NB4 (cell line): ENCODE measurements at regions not wholly inside any gene's neighbourhood (a gene's known extent, or its start where the extent isn't known, plus 50 kb on each side); places are given as distances from the start of the nearest gene placed in this dataset.

Experiments
- POLR2A ChIP-seq: IDR thresholded peaks from 2 replicates; pipeline ENCODE4 v1.6.1; 2011; ENCODE audit warnings: mild to moderate bottlenecking; ENCODE audit not compliant: insufficient read length; ENCODE audit errors: extremely low read depth
- TF ChIP-seq, protein P1 (sequence below): IDR thresholded peaks from one replicate; pipeline ENCODE4 v1.5.1; 2012; ENCODE audit warnings: low read depth, low read length

DNA sequence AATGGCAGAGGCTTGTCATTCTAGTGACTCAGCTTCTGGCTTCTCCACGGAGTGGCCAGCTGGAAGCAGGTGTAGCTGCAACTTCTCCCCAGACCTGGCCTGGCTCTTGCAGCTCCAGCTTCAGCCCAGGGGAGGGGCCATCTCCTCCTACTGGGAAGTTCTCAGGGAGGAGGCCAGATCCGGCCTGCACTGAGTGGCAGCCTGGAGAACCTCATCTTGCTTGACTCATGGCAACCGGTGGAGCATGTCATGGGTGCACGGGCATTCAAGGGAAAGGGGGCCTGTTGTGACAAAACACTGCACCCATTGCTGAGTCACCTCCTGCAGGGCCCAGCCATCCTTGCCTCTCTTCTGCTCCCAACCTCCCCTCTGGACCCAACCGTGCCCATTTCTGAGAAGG is 273.9 kb upstream of the MAF start:
- TF ChIP-seq, protein P1, sequence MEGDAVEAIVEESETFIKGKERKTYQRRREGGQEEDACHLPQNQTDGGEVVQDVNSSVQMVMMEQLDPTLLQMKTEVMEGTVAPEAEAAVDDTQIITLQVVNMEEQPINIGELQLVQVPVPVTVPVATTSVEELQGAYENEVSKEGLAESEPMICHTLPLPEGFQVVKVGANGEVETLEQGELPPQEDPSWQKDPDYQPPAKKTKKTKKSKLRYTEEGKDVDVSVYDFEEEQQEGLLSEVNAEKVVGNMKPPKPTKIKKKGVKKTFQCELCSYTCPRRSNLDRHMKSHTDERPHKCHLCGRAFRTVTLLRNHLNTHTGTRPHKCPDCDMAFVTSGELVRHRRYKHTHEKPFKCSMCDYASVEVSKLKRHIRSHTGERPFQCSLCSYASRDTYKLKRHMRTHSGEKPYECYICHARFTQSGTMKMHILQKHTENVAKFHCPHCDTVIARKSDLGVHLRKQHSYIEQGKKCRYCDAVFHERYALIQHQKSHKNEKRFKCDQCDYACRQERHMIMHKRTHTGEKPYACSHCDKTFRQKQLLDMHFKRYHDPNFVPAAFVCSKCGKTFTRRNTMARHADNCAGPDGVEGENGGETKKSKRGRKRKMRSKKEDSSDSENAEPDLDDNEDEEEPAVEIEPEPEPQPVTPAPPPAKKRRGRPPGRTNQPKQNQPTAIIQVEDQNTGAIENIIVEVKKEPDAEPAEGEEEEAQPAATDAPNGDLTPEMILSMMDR, result no peak
- no peak for TF ChIP-seq POLR2A
